Dendritic cell treated with granulocyte-macrophage colony-stimulating factor and Interleukin-4, amounts not matched to agents 40 ng/mL and 50 ng/mL, for 4 days (primary cell): ENCODE measurements at regions not wholly inside any gene's neighbourhood (a gene's known extent, or its start where the extent isn't known, plus 50 kb on each side); places are given as distances from the start of the nearest gene placed in this dataset.

Experiments
- H3K27ac Mint-ChIP-seq: one replicate; pipeline ENCODE4 v1.8.0; 2022; ENCODE audit warnings: mild to moderate bottlenecking, mixed read lengths
- H3K27me3 Mint-ChIP-seq: one replicate; pipeline ENCODE4 v1.8.0; 2022; ENCODE audit warnings: mild to moderate bottlenecking, mixed read lengths
- H3K36me3 Mint-ChIP-seq: one replicate; pipeline ENCODE4 v1.8.0; 2022; ENCODE audit warnings: low read depth, mixed read lengths
- H3K4me1 Mint-ChIP-seq: one replicate; pipeline ENCODE4 v1.8.0; 2022; ENCODE audit warnings: low read depth, mixed read lengths
- H3K4me3 Mint-ChIP-seq: one replicate; pipeline ENCODE4 v1.8.0; 2022; ENCODE audit warnings: mild to moderate bottlenecking, moderate library complexity, mixed read lengths
- H3K9me3 Mint-ChIP-seq: one replicate; pipeline ENCODE4 v1.8.0; 2022; ENCODE audit warnings: mixed read lengths
- intact Hi-C: fragments of 100-400 bp; cut with micrococcal nuclease; formaldehyde crosslinking; loops from one replicate; pipeline ENCODE4 v1.15.0; 2022

DNA sequence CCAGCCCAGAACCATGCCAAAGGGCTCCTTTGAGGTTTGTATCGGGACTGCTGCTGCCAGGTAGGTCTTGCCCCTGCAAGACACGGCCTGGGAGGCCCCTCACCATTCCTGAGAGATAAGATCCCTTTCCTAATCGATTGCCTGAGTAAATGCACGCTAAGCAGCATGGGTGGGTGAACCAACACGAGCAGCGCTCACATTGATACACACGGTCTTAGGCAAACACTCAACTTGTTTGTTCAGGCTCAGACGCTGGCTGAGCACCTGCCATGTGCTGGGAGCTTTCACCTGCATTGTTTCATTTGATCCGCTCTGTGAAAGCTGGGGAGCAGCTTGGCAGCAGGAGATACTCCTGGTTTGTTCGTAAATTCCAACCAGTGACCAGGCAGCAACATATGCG is 76.9 kb upstream of the NEURL1B start:
- no peaks in the 10 kb centered on the region for H3K9me3 Mint-ChIP-seq
- H3K4me1 Mint-ChIP-seq, result no peaks in the 10 kb centered on the region

GRCh38 chr5:172562443-172562842 is 78.6 kb upstream of the NEURL1B start:
- no peak overlapping the region for H3K27ac Mint-ChIP-seq
- peaks cover 6% of the 10 kb centered on the region for H3K27me3 Mint-ChIP-seq
- H3K36me3 Mint-ChIP-seq, result no peaks in the 10 kb centered on the region
- no peak overlapping the region for H3K4me3 Mint-ChIP-seq
- no peaks in the 10 kb centered on the region for H3K4me1 Mint-ChIP-seq
- intact Hi-C loops, result no loop called here
- H3K9me3 Mint-ChIP-seq, result no peaks in the 10 kb centered on the region

More for the DNA sequence above, 76.9 kb upstream of the NEURL1B start:
- Mint-ChIP-seq H3K36me3 (no peaks in the 10 kb centered on the region), H3K4me3 (no peak overlapping the region), H3K27ac (no peak overlapping the region), H3K27me3 (peaks cover 2% of the 10 kb centered on the region)
- intact Hi-C loops, result no loop called here

DNA sequence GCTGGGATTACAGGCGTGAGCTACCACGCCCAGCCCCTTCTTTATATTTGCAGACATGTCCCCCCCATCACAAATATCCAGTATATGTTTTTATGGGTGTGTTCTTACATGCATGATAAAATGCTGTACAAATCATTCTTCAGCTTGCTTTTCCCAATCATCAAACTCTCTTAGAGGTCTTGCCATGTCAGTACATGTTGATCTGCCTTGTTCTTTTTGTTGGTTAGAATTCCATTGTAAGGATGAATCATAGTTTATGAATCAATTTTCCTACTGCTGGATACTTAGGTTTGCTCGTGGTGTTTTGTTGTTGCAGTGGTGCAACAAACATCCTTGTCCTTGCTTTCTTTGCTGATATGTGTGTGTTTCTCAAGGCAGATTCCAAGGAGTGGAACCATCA is 79.9 kb upstream of the NEURL1B start:
- no peak overlapping the region for H3K27ac Mint-ChIP-seq
- H3K36me3 Mint-ChIP-seq, result no peaks in the 10 kb centered on the region
- no peak overlapping the region for H3K4me3 Mint-ChIP-seq
- H3K9me3 Mint-ChIP-seq, result no peaks in the 10 kb centered on the region
- H3K4me1 Mint-ChIP-seq, result no peaks in the 10 kb centered on the region
- intact Hi-C loops, result no loop called here
- H3K27me3 Mint-ChIP-seq, result peaks cover 8% of the 10 kb centered on the region

GRCh38 chr5:172559004-172559932 is 81.8 kb upstream of the NEURL1B start:
- Mint-ChIP-seq H3K4me1 (no peaks in the 10 kb centered on the region), H3K27me3 (peaks cover 8% of the 10 kb centered on the region), H3K27ac (no peak overlapping the region), H3K36me3 (no peaks in the 10 kb centered on the region), H3K4me3 (no peak overlapping the region), H3K9me3 (no peaks in the 10 kb centered on the region)
- intact Hi-C loops, result no loop called here

- Mint-ChIP-seq H3K27me3 (peaks cover 6% of the 10 kb centered on the region), H3K36me3 (no peaks in the 10 kb centered on the region), H3K27ac (peak overlapping the region; percentile 21), H3K4me3 (no peak overlapping the region), H3K9me3 (no peaks in the 10 kb centered on the region), H3K4me1 (no peaks in the 10 kb centered on the region)
- intact Hi-C loops, result no loop called here
These were observed 82.7 kb upstream of the NEURL1B start for GRCh38 chr5:172558076-172558976.

- intact Hi-C loops, result no loop called here
- H3K9me3 Mint-ChIP-seq, result no peaks in the 10 kb centered on the region
- no peak overlapping the region for H3K4me3 Mint-ChIP-seq
- no peaks in the 10 kb centered on the region for H3K4me1 Mint-ChIP-seq
- H3K36me3 Mint-ChIP-seq, result no peaks in the 10 kb centered on the region
- H3K27ac Mint-ChIP-seq, result no peak overlapping the region
- peaks cover 6% of the 10 kb centered on the region for H3K27me3 Mint-ChIP-seq
These were observed 84.0 kb upstream of the NEURL1B start for GRCh38 chr5:172556971-172557461.

GRCh38 chr5:172556262-172556661 is 84.8 kb upstream of the NEURL1B start:
- Mint-ChIP-seq H3K27me3 (peaks cover 6% of the 10 kb centered on the region), H3K9me3 (no peaks in the 10 kb centered on the region), H3K27ac (no peak overlapping the region), H3K36me3 (no peaks in the 10 kb centered on the region), H3K4me3 (no peak overlapping the region), H3K4me1 (no peaks in the 10 kb centered on the region)
- intact Hi-C loops, result no loop called here

- H3K27ac Mint-ChIP-seq, result no peak overlapping the region
- intact Hi-C loops, result no loop called here
- no peaks in the 10 kb centered on the region for H3K36me3 Mint-ChIP-seq
- H3K4me3 Mint-ChIP-seq, result no peak overlapping the region
- H3K27me3 Mint-ChIP-seq, result peaks cover 6% of the 10 kb centered on the region
- H3K9me3 Mint-ChIP-seq, result no peaks in the 10 kb centered on the region
- H3K4me1 Mint-ChIP-seq, result peaks cover 5% of the 10 kb centered on the region
These were observed 86.5 kb upstream of the NEURL1B start for GRCh38 chr5:172554562-172554961.

DNA sequence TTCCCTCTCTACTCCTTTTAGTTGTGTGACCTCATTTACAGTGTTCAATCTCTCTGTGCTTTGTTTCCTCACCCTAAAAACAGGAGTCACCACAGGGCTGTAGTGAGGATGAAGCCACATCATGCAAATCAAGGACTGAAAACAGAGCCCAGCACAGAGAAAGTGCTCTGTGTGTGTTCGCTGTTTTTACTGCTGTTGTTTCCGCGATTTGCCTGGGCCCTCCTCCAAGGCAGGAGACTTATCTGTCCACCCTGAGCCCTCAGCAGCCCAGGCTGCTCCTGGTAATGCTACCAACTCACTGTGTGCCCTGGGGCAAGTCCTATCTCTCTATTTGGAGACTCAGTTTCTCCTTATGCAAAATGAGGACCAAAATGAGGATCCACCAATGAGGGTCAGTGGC is 87.2 kb upstream of the NEURL1B start:
- Mint-ChIP-seq H3K9me3 (no peaks in the 10 kb centered on the region), H3K27me3 (peaks cover 6% of the 10 kb centered on the region), H3K4me1 (peaks cover 5% of the 10 kb centered on the region), H3K36me3 (no peaks in the 10 kb centered on the region), H3K27ac (no peak overlapping the region), H3K4me3 (no peak overlapping the region)
- intact Hi-C loops, result no loop called here

- Mint-ChIP-seq H3K27me3 (peaks cover 2% of the 10 kb centered on the region), H3K4me1 (peaks cover 5% of the 10 kb centered on the region), H3K36me3 (no peaks in the 10 kb centered on the region), H3K4me3 (no peak overlapping the region), H3K9me3 (no peaks in the 10 kb centered on the region), H3K27ac (no peak overlapping the region)
- intact Hi-C loops, result no loop called here
These were observed 87.9 kb upstream of the NEURL1B start for GRCh38 chr5:172553167-172553566.

DNA sequence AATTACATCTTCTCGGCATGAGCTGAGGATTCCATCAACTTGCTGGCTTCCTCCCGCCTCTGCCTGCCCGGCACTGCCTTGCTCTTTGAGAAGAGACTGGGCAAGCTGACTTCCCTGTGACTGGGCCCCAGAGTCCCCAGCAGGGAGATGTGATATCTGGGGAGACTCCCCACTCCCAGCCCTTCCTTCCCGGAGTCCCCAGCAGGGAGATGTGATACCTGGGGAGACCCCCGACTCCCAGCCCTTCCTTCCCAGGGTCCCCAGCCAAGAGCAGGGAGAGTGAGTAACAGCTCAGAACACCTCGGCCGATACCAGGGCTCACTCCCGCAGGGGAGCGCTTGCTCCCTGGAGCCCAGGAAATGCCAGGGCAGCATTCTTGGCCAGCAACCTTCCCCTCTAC is 90.1 kb upstream of the NEURL1B start:
- intact Hi-C loops, result no loop called here
- peaks cover 7% of the 10 kb centered on the region for H3K27me3 Mint-ChIP-seq
- no peaks in the 10 kb centered on the region for H3K36me3 Mint-ChIP-seq
- no peaks in the 10 kb centered on the region for H3K9me3 Mint-ChIP-seq
- H3K4me3 Mint-ChIP-seq, result no peak overlapping the region
- H3K27ac Mint-ChIP-seq, result no peak overlapping the region
- H3K4me1 Mint-ChIP-seq, result peaks cover 5% of the 10 kb centered on the region

DNA sequence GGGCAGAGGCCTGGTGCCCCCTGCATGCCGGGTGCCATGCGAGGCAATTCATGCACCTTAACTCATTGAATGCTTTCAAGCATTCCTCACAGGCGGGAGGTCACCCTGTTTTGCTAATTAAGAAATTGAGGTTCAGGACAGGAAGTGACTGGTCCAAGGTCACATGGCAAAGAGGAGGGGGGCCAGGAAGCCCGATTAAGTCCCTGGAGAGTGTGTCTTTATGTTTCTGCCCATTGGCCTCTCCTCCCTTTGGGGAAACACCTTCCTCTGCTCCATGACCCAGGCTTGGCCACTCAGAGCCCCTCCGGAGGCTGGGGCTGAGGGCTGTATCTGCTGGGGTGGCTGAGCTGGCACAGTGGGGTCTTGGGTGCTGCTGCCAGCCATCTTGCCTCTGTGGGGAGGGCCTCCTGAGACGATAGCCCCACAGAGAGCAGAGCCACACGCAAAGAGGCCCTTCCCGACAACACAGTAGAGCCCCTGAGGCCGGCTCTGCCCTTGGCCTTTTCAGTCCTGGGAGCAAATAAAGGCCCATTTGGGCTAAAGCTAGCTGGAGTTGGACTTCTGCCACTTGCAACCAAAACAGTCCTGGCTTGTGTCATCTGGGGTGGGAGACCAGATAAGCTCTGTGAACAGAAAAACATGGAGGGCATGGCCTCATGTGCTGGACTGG is 90.8 kb upstream of the NEURL1B start:
- Mint-ChIP-seq H3K9me3 (no peaks in the 10 kb centered on the region), H3K4me1 (peaks cover 5% of the 10 kb centered on the region), H3K4me3 (no peak overlapping the region), H3K27me3 (peaks cover 8% of the 10 kb centered on the region), H3K27ac (no peak overlapping the region), H3K36me3 (no peaks in the 10 kb centered on the region)
- intact Hi-C loops, result no loop called here

GRCh38 chr5:172549696-172550095 is 91.4 kb upstream of the NEURL1B start:
- no peaks in the 10 kb centered on the region for H3K9me3 Mint-ChIP-seq
- peaks cover 10% of the 10 kb centered on the region for H3K27me3 Mint-ChIP-seq
- no peaks in the 10 kb centered on the region for H3K36me3 Mint-ChIP-seq
- H3K27ac Mint-ChIP-seq, result no peak overlapping the region
- H3K4me3 Mint-ChIP-seq, result no peak overlapping the region
- intact Hi-C loops, result no loop called here
- peaks cover 5% of the 10 kb centered on the region for H3K4me1 Mint-ChIP-seq
